HTR-8/SVneo (cell line): ENCODE measurements at regions not wholly inside any gene's neighbourhood (a gene's known extent, or its start where the extent isn't known, plus 50 kb on each side); places are given as distances from the start of the nearest gene placed in this dataset.
A peak's percentile ranks its signal among the peaks of the same experiment; 100 is the strongest.

Source experiments
- DNase-seq: peaks from one replicate; pipeline ENCODE4 v3.0.0; 2011; ENCODE audit warnings: low spot score, mixed read lengths; ENCODE audit not compliant: insufficient read length
- FAIRE-seq: peaks from 2 replicates; lab custom pipeline; 2011; peaks lifted over from hg19 to GRCh38; lab: Jason Lieb, UNC

DNA sequence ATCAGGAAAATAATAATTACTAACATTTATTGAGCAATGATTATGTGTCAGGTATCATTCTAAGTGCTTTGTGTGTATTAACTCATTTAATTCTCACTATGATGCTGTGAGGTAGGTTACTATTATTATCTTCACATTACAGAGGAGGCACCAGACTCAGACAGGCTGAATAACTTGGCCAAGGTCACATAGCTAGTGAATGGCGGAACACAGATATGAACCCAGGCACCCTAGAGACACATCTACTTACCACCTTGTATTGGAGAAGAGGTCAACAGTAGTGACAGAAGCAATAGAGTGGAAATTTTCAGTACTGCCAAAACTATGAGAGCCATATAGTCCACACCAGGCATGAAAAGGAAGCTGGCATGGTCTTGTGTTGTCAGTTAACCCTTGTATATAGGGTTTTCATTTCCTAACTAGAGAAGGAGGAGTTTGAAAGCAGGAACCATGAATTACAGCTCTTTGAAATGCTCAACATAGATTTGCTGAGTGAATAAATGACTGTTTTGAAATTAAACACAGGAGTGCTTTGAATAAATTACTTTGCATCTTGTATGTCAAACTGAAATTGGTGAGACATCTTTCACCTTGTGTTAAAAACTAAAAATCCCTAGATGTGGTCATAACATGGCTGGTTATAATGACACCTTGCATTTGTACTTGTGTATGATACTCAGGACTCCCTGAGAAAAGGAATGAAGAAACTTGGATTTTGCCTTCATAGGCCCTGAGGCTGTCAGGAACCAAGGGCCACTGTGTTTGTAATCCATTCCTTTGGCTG lies 71.8 kb downstream of the RTL9 start:
- DNase-seq: no peak
- no peak for FAIRE-seq

- FAIRE-seq (no peak), DNase-seq (no peak)
Measured at GRCh38 chrX:110432091-110432905, 73.7 kb downstream of the RTL9 start.

GRCh38 chrX:110432906-110433215 lies 74.2 kb downstream of the RTL9 start:
- DNase-seq (no peak), FAIRE-seq (no peak)

GRCh38 chrX:110435196-110435595 lies 76.5 kb downstream of the RTL9 start:
- FAIRE-seq (no peak), DNase-seq (no peak)

DNA sequence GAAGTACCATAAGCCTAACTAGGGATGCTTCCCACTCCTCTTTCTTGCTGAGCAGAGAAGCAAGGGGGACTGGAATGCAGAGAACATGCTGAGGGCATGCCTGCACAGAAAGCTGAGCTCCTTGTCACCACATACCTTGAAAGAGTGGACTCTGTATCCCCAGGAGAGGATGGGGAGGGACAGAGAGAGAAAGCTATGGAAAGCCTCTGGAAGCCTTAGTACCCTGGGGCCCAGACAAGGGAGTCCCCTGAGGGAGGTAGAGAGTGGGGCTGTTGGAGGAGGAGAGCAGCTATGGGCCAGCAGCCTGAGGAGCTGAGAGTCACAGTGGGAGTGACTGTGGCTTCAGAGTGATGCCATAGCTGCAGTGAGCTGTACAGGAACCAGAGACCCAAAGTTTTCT lies 77.9 kb downstream of the RTL9 start:
- FAIRE-seq: no peak
- no peak for DNase-seq

GRCh38 chrX:110437686-110438085 lies 79.0 kb downstream of the RTL9 start:
- DNase-seq (no peak), FAIRE-seq (no peak)

- FAIRE-seq: no peak
- no peak for DNase-seq
Measured at GRCh38 chrX:110440016-110440805, 81.6 kb downstream of the RTL9 start.

- no peak for FAIRE-seq
- no peak for DNase-seq
Measured at GRCh38 chrX:110442635-110443034, 84.0 kb downstream of the RTL9 start.

GRCh38 chrX:110444996-110445395 lies 86.3 kb downstream of the RTL9 start:
- FAIRE-seq (no peak), DNase-seq (no peak)

- FAIRE-seq (no peak), DNase-seq (no peak)
Measured at GRCh38 chrX:110448459-110448858, 89.8 kb downstream of the RTL9 start.

DNA sequence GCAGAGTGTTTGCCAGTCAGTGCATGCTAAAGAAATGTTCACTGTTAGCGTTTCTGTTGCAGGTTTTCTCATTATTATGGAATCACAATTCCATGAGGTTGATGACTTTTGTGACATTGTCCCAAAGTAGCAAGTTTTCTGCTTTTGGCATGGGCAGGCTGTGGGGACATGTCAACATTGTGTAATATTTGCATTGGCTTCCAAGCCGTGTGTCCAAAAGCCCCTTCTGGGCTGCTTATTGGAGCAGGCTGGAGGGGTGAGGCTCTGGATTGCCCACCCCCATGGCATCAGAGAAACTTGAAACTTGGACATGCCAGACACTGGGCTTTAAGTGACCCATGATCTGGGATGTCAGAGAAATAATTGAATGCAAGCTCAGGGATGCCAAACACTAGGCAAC lies 90.7 kb downstream of the RTL9 start:
- no peak for DNase-seq
- no peak for FAIRE-seq

DNA sequence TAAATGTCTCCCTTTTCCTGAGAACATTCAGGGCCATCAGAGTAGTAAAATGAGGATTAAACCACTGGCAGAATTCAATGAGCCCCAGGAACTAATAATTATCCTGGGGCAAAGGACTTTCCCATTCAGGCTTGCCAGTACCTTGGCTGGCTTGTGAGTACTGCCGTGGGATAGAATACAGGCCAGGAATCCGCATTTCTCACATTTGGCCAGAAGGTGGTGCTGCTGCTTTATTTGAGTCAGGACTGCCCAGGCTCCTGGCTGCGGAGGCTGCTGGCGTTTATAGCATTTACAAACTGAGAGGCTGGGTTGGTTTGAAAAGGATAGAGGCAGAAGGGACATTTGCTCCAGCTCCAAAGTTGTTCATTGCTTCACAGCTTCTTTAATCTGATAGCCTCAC lies 91.4 kb downstream of the RTL9 start:
- DNase-seq (peak; percentile 9), FAIRE-seq (no peak)

GRCh38 chrX:110454336-110454735 lies 95.7 kb downstream of the RTL9 start:
- FAIRE-seq: no peak

GRCh38 chrX:110462957-110463356 lies 104.3 kb downstream of the RTL9 start:
- DNase-seq (no peak), FAIRE-seq (no peak)

More at GRCh38 chrX:110454336-110454735, 95.7 kb downstream of the RTL9 start:
- no peak for DNase-seq

DNA sequence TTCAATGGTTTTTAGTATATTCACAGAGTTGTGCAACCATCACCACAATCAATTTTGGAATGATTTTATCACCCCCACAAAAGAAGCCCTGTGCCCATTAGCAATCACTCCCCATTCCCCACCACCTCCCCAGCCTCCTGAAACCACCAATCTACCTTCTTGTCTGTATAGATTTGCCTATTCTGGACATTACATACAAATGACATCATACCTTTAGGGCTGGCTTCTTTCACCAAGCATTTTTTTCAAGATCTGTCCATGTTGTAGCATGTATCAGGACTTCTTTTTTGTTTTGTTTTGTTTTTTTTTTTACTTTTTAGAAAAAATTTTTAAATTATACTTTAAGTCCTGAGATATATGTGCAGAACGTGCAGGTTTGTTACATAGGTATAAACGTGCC lies 108.1 kb downstream of the RTL9 start:
- no peak for FAIRE-seq
- no peak for DNase-seq

DNA sequence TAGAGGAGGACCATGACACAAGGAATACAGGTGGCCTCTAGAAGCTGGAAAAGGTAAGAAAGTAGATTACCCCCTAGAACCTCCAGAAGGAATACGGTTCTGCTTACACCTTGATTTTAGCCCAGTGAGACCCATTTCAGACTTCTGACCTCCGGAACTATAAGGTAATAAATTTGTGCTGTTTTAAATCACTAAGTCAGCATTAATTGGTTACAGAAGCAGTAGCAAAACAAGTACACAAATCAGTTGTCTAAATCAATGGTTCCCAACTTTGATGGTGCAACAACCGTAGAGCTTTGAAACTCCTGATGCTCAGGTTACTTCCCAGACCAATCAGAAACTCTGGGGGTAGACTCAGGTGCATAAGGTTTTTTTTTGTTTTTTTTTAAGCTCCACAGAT lies 113.6 kb downstream of the RTL9 start:
- no peak for FAIRE-seq
- DNase-seq: no peak

DNA sequence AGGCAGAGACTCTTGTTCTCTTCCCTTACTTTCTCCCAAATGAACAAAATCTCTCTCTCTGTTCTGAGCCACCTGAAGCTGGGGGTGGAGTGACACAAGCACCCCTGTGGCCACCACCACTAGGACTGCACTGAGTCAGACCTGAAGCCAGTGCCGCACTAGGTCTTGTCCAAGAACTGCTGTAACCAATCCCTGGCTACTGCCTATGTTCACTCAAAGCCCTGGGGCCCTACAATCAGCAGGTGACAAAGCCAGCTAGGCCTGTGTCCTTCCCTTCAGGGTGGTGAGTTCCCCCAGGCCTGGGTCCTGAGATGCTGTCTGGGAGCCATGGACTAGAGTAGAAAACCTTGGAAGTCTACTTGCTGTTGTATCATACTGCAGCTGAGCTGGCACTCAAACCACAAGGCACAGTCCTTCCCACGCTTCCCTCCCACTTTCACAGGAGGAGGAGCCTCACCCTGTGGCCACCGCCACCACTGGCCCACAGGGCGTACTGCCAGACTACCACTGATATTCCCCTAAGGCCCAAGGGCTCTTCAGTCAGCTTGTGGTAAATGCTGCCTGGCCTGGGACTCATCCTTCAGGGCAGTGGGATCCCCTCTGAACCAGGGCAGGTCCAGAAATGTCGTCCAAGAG lies 119.1 kb downstream of the RTL9 start:
- no peak for DNase-seq
- FAIRE-seq: no peak

DNA sequence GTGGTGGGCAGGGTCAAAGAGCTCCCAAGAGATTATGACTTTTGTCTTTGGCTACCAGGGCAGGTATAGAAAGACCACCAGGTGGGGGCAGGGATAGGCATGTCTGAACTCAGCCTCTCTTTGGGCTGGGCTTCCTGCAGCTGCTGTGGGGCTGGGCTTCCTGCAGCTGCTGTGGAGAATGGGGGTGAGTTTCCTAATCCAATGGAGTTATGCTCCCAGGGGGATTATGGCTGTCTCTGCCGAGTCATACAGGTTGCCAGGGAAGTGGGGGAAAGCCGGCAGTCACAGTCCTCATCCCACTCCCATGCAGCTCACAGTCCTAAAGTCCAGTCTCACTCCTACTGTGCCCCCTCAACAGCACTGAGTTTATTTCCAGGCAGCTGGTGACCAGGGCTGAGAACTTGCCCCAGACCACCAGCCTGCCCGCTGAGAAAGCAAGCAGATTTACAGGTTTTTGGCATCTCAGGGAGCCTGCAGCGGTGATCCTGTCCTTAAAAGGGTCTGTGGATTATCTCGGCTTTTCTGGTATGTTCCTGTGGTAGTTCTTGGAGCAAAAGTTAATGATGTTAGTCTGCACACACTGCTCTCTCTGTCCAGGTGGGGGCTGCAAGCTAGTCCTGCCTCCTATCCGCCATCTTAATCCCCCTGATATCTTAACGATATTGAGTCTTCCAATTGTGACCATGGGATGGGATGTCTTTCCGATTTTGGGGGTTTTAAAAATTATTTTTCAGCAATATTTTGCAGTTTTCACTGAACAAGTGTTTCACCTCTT lies 133.4 kb downstream of the RTL9 start:
- DNase-seq (no peak), FAIRE-seq (no peak)

- DNase-seq (no peak), FAIRE-seq (no peak)
Measured at GRCh38 chrX:110504947-110505346, 146.3 kb downstream of the RTL9 start.
